Neural progenitor cell (in vitro differentiated cells): ENCODE measurements at regions not wholly inside any gene's neighbourhood (a gene's known extent, or its start where the extent isn't known, plus 50 kb on each side); places are given as distances from the start of the nearest gene placed in this dataset.

Source experiments
- DNase-seq: peaks from one replicate; pipeline ENCODE4 v3.0.0-alpha.2; 2016; ENCODE audit warnings: low spot score
- H2AFZ ChIP-seq: fragments of 200-600 bp; sonication (generic); replicated peaks from 2 replicates; pipeline ENCODE4 v1.6.1; 2016; ENCODE audit warnings: antibody characterized with exemption
- H3F3A ChIP-seq: fragments of 200-600 bp; sonication (generic); 2 replicates; pipeline ENCODE4 v1.6.1; 2016; ENCODE audit warnings: antibody characterized with exemption, low read depth
- H3K27ac ChIP-seq: fragments of 200-600 bp; sonication (generic); 2 replicates; pipeline ENCODE4 v1.5.1; 2016; ENCODE audit warnings: mild to moderate bottlenecking
- H3K27me3 ChIP-seq: fragments of 200-600 bp; sonication (generic); 2 replicates; pipeline ENCODE4 v1.6.1; 2016; ENCODE audit warnings: mild to moderate bottlenecking, moderate library complexity
- H3K36me3 ChIP-seq: fragments of 200-600 bp; sonication (generic); 2 replicates; pipeline ENCODE4 v1.5.1; 2016
- H3K4me1 ChIP-seq: fragments of 200-600 bp; sonication (generic); 2 replicates; pipeline ENCODE4 v1.6.1; 2016; ENCODE audit warnings: mixed run types
- H3K4me2 ChIP-seq: fragments of 200-600 bp; sonication (generic); 2 replicates; pipeline ENCODE4 v1.6.1; 2016
- H3K4me3 ChIP-seq: fragments of 200-600 bp; sonication (generic); 2 replicates; pipeline ENCODE4 v1.5.1; 2016
- H3K79me2 ChIP-seq: fragments of 200-600 bp; sonication (generic); 2 replicates; pipeline ENCODE4 v1.6.1; 2016; ENCODE audit warnings: low read depth
- H3K9ac ChIP-seq: fragments of 200-600 bp; sonication (generic); 2 replicates; pipeline ENCODE4 v1.6.1; 2016
- H3K9me3 ChIP-seq: fragments of 200-600 bp; sonication (generic); 2 replicates; pipeline ENCODE4 v1.5.1; 2016; ENCODE audit warnings: low read depth
- H4K20me1 ChIP-seq: fragments of 200-600 bp; sonication (generic); 2 replicates; pipeline ENCODE4 v1.6.1; 2016; ENCODE audit warnings: low read depth
- H3K27ac Mint-ChIP-seq: 3 replicates; pipeline ENCODE4 v1.8.0; 2021; ENCODE audit warnings: mixed read lengths
- H3K27me3 Mint-ChIP-seq: 2 replicates; pipeline ENCODE4 v1.8.0; 2022; ENCODE audit warnings: low read depth, mild to moderate bottlenecking, inconsistent platforms, moderate library complexity, mixed read lengths; ENCODE audit not compliant: insufficient read depth
- H3K36me3 Mint-ChIP-seq: 3 replicates; pipeline ENCODE4 v1.8.0; 2021; ENCODE audit warnings: mixed read lengths
- H3K4me1 Mint-ChIP-seq: 3 replicates; pipeline ENCODE4 v1.8.0; 2021; ENCODE audit warnings: mixed read lengths
- H3K4me3 Mint-ChIP-seq: 3 replicates; pipeline ENCODE4 v1.8.0; 2021; ENCODE audit warnings: mild to moderate bottlenecking, moderate library complexity, mixed read lengths
- H3K9me3 Mint-ChIP-seq: 3 replicates; pipeline ENCODE4 v1.8.0; 2020; ENCODE audit warnings: mixed read lengths
- CTCF ChIP-seq: fragments of 200-600 bp; sonication (generic); IDR thresholded peaks from 2 replicates; pipeline ENCODE4 v1.5.1; 2017; ENCODE audit warnings: antibody characterized with exemption, mild to moderate bottlenecking
- EZH2 ChIP-seq: fragments of 200-600 bp; sonication (generic); IDR thresholded peaks from 2 replicates; pipeline ENCODE4 v1.6.1; 2017; ENCODE audit warnings: antibody characterized with exemption, mild to moderate bottlenecking, moderate library complexity
- EZH2phosphoT487 ChIP-seq: fragments of 200-600 bp; sonication (generic); IDR thresholded peaks from 2 replicates; pipeline ENCODE4 v1.6.1; 2017; ENCODE audit warnings: antibody characterized with exemption

GRCh38 chr2:52572469-52572894, 1195.1 kb upstream of the CHAC2 start:
- no peak for DNase-seq
- Mint-ChIP-seq H3K27ac (no peak overlapping the region), H3K9me3 (peaks cover 33% of the 10 kb centered on the region), H3K4me1 (no peaks in the 10 kb centered on the region), H3K4me3 (no peak overlapping the region), H3K27me3 (peaks cover 5% of the 10 kb centered on the region), H3K36me3 (no peaks in the 10 kb centered on the region)
- H3K9ac ChIP-seq: no peak overlapping the region
- no peaks in the 10 kb centered on the region for H4K20me1 ChIP-seq
- no peak overlapping the region for H2AFZ ChIP-seq
- H3K27ac ChIP-seq: no peak overlapping the region
- peaks cover 6% of the 10 kb centered on the region for H3K36me3 ChIP-seq
- no peaks in the 10 kb centered on the region for H3K27me3 ChIP-seq
- H3K4me3 ChIP-seq: no peak overlapping the region
- no peak for TF ChIP-seq CTCF
- TF ChIP-seq EZH2phosphoT487: no peak
- no peak for TF ChIP-seq EZH2
- no peaks in the 10 kb centered on the region for H3K4me1 ChIP-seq
- no peaks in the 10 kb centered on the region for H3F3A ChIP-seq
- H3K9me3 ChIP-seq: no peaks in the 10 kb centered on the region
- H3K4me2 ChIP-seq: no peak overlapping the region
- H3K79me2 ChIP-seq: no peaks in the 10 kb centered on the region

- Histone ChIP-seq H3K4me3 (no peak overlapping the region), H3K9me3 (no peaks in the 10 kb centered on the region), H3F3A (no peaks in the 10 kb centered on the region), H4K20me1 (no peaks in the 10 kb centered on the region), H3K4me1 (no peaks in the 10 kb centered on the region), H3K4me2 (no peak overlapping the region), H3K27me3 (no peaks in the 10 kb centered on the region), H2AFZ (no peak overlapping the region), H3K36me3 (peaks cover 6% of the 10 kb centered on the region), H3K9ac (no peak overlapping the region), H3K79me2 (no peaks in the 10 kb centered on the region), H3K27ac (no peak overlapping the region)
- Mint-ChIP-seq H3K4me1 (no peaks in the 10 kb centered on the region), H3K4me3 (no peak overlapping the region), H3K27ac (no peak overlapping the region), H3K27me3 (peaks cover 5% of the 10 kb centered on the region), H3K9me3 (peaks cover 33% of the 10 kb centered on the region), H3K36me3 (no peaks in the 10 kb centered on the region)
- TF ChIP-seq EZH2 (no peak), EZH2phosphoT487 (no peak), CTCF (no peak)
- DNase-seq: no peak
Observed at GRCh38 chr2:52571380-52572347, 1195.9 kb upstream of the CHAC2 start.

- no peak overlapping the region for H3K4me3 ChIP-seq
- no peaks in the 10 kb centered on the region for H3K4me1 Mint-ChIP-seq
- TF ChIP-seq EZH2: no peak
- no peak for TF ChIP-seq EZH2phosphoT487
- no peak for TF ChIP-seq CTCF
- peaks cover 5% of the 10 kb centered on the region for H3K27me3 Mint-ChIP-seq
- H3K27me3 ChIP-seq: no peaks in the 10 kb centered on the region
- H2AFZ ChIP-seq: no peak overlapping the region
- peaks cover 33% of the 10 kb centered on the region for H3K9me3 Mint-ChIP-seq
- no peaks in the 10 kb centered on the region for H4K20me1 ChIP-seq
- no peaks in the 10 kb centered on the region for H3F3A ChIP-seq
- no peaks in the 10 kb centered on the region for H3K9me3 ChIP-seq
- no peak overlapping the region for H3K9ac ChIP-seq
- no peaks in the 10 kb centered on the region for H3K4me1 ChIP-seq
- no peak overlapping the region for H3K27ac Mint-ChIP-seq
- peaks cover 6% of the 10 kb centered on the region for H3K36me3 ChIP-seq
- no peak overlapping the region for H3K27ac ChIP-seq
- H3K36me3 Mint-ChIP-seq: no peaks in the 10 kb centered on the region
- H3K4me3 Mint-ChIP-seq: no peak overlapping the region
- no peak for DNase-seq
- no peaks in the 10 kb centered on the region for H3K79me2 ChIP-seq
- no peak overlapping the region for H3K4me2 ChIP-seq
Observed at GRCh38 chr2:52570716-52571115, 1196.9 kb upstream of the CHAC2 start.
